Caco-2 (cell line): ENCODE measurements at regions not wholly inside any gene's neighbourhood (a gene's known extent, or its start where the extent isn't known, plus 50 kb on each side); places are given as distances from the start of the nearest gene placed in this dataset.

ENCODE experiments used
- BruUV-seq: library from RNA; stranded (reverse); fragments of 400-500 nt; replicated peaks from 2 replicates; lab custom pipeline; 2021; lab: Mats Ljungman, UMichigan
- CTCF ChIA-PET: fragments of 300-600 bp; sonication (Branson Sonifier 250); formaldehyde crosslinking; loops from one replicate; lab custom pipeline; 2022; ENCODE audit warnings: antibody characterized with exemption; lab: Charles Lee
- POLR2A ChIA-PET: fragments of 300-600 bp; sonication (Branson Sonifier 250); formaldehyde crosslinking; loops from one replicate; lab custom pipeline; 2022; ENCODE audit warnings: antibody characterized with exemption; lab: Charles Lee
- DNase-seq, 2 experiments: peaks; one replicate each; pipeline versions ENCODE4 v3.0.0 to v3.0.0-alpha.2; 2020 to 2022
- H3K27me3 ChIP-seq: replicated peaks from 2 replicates; pipeline ENCODE4 v1.6.0; 2011; ENCODE audit warnings: low read length; ENCODE audit not compliant: control insufficient read depth, insufficient read depth
- H3K36me3 ChIP-seq: 2 replicates; pipeline ENCODE4 v1.5.1; 2011; ENCODE audit warnings: low read length; ENCODE audit not compliant: control insufficient read depth, insufficient read depth
- H3K4me1 ChIP-seq: fragments of 250-450 bp; sonication (Bioruptor Pico); 2 replicates; pipeline ENCODE4 v1.5.1; 2020; ENCODE audit warnings: mild to moderate bottlenecking
- H3K4me3 ChIP-seq: 2 replicates; pipeline ENCODE4 v1.5.1; 2011; ENCODE audit warnings: low read depth, mild to moderate bottlenecking, control low read depth, low read length
- H3K9me3 ChIP-seq: fragments of 250-450 bp; sonication (Bioruptor Pico); 2 replicates; pipeline ENCODE4 v1.5.1; 2020; ENCODE audit warnings: mild to moderate bottlenecking, moderate library complexity
- H3K27ac Mint-ChIP-seq: one replicate; pipeline ENCODE4 v1.8.0; 2022; ENCODE audit warnings: mixed read lengths; ENCODE audit not compliant: unreplicated experiment
- H3K27me3 Mint-ChIP-seq: one replicate; pipeline ENCODE4 v1.8.0; 2022; ENCODE audit warnings: mixed read lengths; ENCODE audit not compliant: insufficient read depth, unreplicated experiment
- H3K36me3 Mint-ChIP-seq: one replicate; pipeline ENCODE4 v1.8.0; 2022; ENCODE audit warnings: mild to moderate bottlenecking, mixed read lengths; ENCODE audit not compliant: insufficient read depth, unreplicated experiment
- H3K4me1 Mint-ChIP-seq: one replicate; pipeline ENCODE4 v1.8.0; 2022; ENCODE audit warnings: low read depth, mixed read lengths; ENCODE audit not compliant: unreplicated experiment
- H3K4me3 Mint-ChIP-seq: one replicate; pipeline ENCODE4 v1.8.0; 2022; ENCODE audit warnings: mild to moderate bottlenecking, moderate library complexity, mixed read lengths; ENCODE audit not compliant: unreplicated experiment
- H3K9me3 Mint-ChIP-seq: one replicate; pipeline ENCODE4 v1.8.0; 2022; ENCODE audit warnings: mixed read lengths; ENCODE audit not compliant: unreplicated experiment
- intact Hi-C: fragments of 100-400 bp; cut with micrococcal nuclease; formaldehyde crosslinking; loops from one replicate; pipeline ENCODE4 v1.10.0; 2022; ENCODE audit not compliant: unreplicated experiment
- TF ChIP-seq, protein P1 (sequence below), 2 experiments: fragments of 200-600 bp in 1 of 2; IDR thresholded peaks; 1 replicate in 1 of 2; 2 replicates in 1 of 2; pipeline versions ENCODE4 v1.5.1 to v1.8.0; 2011 to 2022; ENCODE audit warnings: antibody characterized with exemption in 1 of 2, control low read depth in 1 of 2, inconsistent platforms in 1 of 2, low read depth in 1 of 2, low read length in 1 of 2, mild to moderate bottlenecking in 1 of 2, moderate library complexity in 1 of 2; ENCODE audit not compliant: insufficient read depth in 1 of 2, severe bottlenecking in 1 of 2, unreplicated experiment in 1 of 2

DNA sequence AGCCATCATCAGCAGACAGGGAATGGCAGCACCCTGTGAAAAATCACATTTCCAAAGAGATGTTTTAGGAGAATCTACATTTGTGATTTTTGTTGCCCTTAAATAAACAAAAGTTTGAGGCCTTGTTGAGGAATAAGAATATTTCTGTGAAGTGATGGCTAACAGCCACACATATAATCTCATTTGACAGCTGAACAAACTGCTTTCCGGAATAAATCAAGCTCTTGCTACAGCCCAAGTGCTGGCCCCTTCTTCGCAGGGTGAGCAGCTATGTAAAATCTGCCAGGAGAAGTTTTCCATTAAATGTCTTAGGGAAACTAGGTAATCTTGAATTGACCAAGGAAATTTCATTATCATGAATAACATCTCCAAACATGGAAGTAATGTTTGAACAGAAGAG is 106.4 kb upstream of the GPM6B start:
- H3K9me3 Mint-ChIP-seq: no peaks in the 10 kb centered on the region
- H3K27ac Mint-ChIP-seq: no peak overlapping the region
- H3K4me3 Mint-ChIP-seq: no peak overlapping the region
- intact Hi-C loops: no loop called here
- ChIA-PET CTCF (no interaction called here), POLR2A (no interaction called here)
- TF ChIP-seq, protein P1, sequence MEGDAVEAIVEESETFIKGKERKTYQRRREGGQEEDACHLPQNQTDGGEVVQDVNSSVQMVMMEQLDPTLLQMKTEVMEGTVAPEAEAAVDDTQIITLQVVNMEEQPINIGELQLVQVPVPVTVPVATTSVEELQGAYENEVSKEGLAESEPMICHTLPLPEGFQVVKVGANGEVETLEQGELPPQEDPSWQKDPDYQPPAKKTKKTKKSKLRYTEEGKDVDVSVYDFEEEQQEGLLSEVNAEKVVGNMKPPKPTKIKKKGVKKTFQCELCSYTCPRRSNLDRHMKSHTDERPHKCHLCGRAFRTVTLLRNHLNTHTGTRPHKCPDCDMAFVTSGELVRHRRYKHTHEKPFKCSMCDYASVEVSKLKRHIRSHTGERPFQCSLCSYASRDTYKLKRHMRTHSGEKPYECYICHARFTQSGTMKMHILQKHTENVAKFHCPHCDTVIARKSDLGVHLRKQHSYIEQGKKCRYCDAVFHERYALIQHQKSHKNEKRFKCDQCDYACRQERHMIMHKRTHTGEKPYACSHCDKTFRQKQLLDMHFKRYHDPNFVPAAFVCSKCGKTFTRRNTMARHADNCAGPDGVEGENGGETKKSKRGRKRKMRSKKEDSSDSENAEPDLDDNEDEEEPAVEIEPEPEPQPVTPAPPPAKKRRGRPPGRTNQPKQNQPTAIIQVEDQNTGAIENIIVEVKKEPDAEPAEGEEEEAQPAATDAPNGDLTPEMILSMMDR (IDR thresholded peaks at IDR 0.05; ENCODE audit: insufficient read depth in 1 of 2, low read depth in 1 of 2, low read length in 1 of 2, severe bottlenecking in 1 of 2, unreplicated experiment in 1 of 2): no peak
- no peaks in the 10 kb centered on the region for H3K4me1 Mint-ChIP-seq
- Histone ChIP-seq H3K4me3 (no peak overlapping the region), H3K36me3 (no peaks in the 10 kb centered on the region), H3K9me3 (no peaks in the 10 kb centered on the region), H3K4me1 (no peaks in the 10 kb centered on the region), H3K27me3 (no peaks in the 10 kb centered on the region)
- peaks cover 8% of the 10 kb centered on the region for H3K27me3 Mint-ChIP-seq
- BruUV-seq: no TSS peak
- H3K36me3 Mint-ChIP-seq: no peaks in the 10 kb centered on the region
- no peak for DNase-seq

DNA sequence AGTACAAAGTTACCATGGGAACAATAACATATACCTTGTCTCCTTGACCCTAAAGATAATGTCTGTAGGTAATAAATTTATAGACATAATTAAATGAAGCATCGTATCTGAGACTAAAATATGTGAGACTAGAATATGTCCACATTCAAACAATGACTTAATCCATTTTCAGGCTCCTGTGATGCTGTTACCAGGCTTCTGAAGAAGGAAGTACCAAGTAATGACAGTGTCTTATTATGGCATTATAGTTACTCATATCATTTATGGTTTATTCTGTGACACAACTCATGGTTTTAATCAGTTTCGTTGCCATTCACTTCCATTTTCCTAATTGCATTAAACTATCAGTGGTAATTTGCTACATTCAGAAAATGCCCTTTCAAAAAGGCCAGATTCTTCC is 100.6 kb upstream of the GPM6B start:
- no peaks in the 10 kb centered on the region for H3K4me1 Mint-ChIP-seq
- POLR2A ChIA-PET: no interaction called here
- DNase-seq: no peak
- Histone ChIP-seq H3K9me3 (no peaks in the 10 kb centered on the region), H3K27me3 (no peaks in the 10 kb centered on the region), H3K36me3 (no peaks in the 10 kb centered on the region), H3K4me3 (no peak overlapping the region), H3K4me1 (no peaks in the 10 kb centered on the region)
- peaks cover 14% of the 10 kb centered on the region for H3K27me3 Mint-ChIP-seq
- BruUV-seq: no TSS peak
- no peak overlapping the region for H3K4me3 Mint-ChIP-seq
- no peak overlapping the region for H3K27ac Mint-ChIP-seq
- H3K9me3 Mint-ChIP-seq: no peaks in the 10 kb centered on the region
- CTCF ChIA-PET: no interaction called here
- TF ChIP-seq, protein P1 (IDR thresholded peaks at IDR 0.05; ENCODE audit: insufficient read depth in 1 of 2, low read depth in 1 of 2, low read length in 1 of 2, severe bottlenecking in 1 of 2, unreplicated experiment in 1 of 2): no peak
- H3K36me3 Mint-ChIP-seq: no peaks in the 10 kb centered on the region
- intact Hi-C loops: no loop called here

DNA sequence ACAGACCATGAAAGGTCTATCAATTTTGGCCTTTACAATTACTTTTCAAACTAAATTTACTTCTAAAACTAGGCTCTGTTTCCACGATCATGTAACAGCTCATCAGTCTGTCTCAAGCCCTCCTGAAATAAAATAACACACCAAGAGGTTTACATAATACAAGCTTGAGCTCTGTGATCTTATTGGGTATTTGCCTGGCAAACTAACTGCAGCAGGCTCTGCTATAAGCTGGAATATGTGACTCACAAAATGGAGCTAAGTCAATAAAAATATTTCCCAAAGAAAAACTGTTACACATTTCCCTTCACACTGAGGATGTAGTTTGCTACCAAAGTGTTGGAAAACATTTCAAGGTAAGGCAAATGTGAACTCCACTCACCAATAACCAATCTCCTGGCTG is 94.7 kb upstream of the GPM6B start:
- H3K4me1 ChIP-seq: no peaks in the 10 kb centered on the region
- DNase-seq: no peak
- Mint-ChIP-seq H3K4me3 (no peak overlapping the region), H3K27me3 (peaks cover 6% of the 10 kb centered on the region), H3K36me3 (no peaks in the 10 kb centered on the region), H3K4me1 (no peaks in the 10 kb centered on the region), H3K9me3 (no peaks in the 10 kb centered on the region), H3K27ac (no peak overlapping the region)
- H3K4me3 ChIP-seq: no peak overlapping the region
- ChIA-PET POLR2A (no interaction called here), CTCF (no interaction called here)
- intact Hi-C loops: no loop called here
- no peaks in the 10 kb centered on the region for H3K9me3 ChIP-seq
- H3K27me3 ChIP-seq: no peaks in the 10 kb centered on the region
- TF ChIP-seq, protein P1 (IDR thresholded peaks at IDR 0.05; ENCODE audit: insufficient read depth in 1 of 2, low read depth in 1 of 2, low read length in 1 of 2, severe bottlenecking in 1 of 2, unreplicated experiment in 1 of 2): no peak
- H3K36me3 ChIP-seq: no peaks in the 10 kb centered on the region
- BruUV-seq: no TSS peak
